Sigmoid colon (tissue), 3 donors: ENCODE measurements at regions not wholly inside any gene's neighbourhood (a gene's known extent, or its start where the extent isn't known, plus 50 kb on each side); places are given as distances from the start of the nearest gene placed in this dataset.

Experiments
- POLR2A ChIP-seq, 2 donors: fragments of 450-650 bp; IDR thresholded peaks; one replicate each; pipeline ENCODE4 v1.6.1; 2016; ENCODE audit warnings: antibody characterized with exemption in 2 of 2, mild to moderate bottlenecking in 2 of 2, moderate library complexity in 2 of 2
- TF ChIP-seq, protein P1 (sequence below), 4 experiments: fragments of 450-650 bp in 3 of 4; fragments of 200-600 bp in 1 of 4; IDR thresholded peaks; one replicate each; pipeline ENCODE4 v1.5.1; 2016 to 2019; ENCODE audit warnings: antibody characterized with exemption in 4 of 4, mild to moderate bottlenecking in 3 of 4, moderate library complexity in 2 of 4

DNA sequence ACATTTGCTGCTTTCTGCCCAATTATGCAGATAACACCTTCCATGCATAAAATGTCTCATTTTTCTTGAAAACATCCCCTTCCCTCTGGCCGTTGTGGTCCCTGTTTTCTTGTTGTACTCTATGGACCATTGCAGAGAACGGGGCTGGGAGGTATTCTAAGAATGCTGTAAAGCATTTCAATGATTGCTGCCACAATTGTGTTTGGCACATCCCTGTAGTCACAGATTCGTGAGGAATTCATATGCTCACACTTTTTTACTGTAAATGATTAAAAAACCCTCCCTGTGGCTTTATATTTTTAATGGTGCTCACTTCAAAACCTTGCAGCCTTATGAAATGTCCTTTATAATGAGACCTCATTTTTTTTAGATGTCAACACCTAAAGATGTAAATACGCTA, 207.2 kb upstream of the GBE1 start:
- TF ChIP-seq, protein P1, sequence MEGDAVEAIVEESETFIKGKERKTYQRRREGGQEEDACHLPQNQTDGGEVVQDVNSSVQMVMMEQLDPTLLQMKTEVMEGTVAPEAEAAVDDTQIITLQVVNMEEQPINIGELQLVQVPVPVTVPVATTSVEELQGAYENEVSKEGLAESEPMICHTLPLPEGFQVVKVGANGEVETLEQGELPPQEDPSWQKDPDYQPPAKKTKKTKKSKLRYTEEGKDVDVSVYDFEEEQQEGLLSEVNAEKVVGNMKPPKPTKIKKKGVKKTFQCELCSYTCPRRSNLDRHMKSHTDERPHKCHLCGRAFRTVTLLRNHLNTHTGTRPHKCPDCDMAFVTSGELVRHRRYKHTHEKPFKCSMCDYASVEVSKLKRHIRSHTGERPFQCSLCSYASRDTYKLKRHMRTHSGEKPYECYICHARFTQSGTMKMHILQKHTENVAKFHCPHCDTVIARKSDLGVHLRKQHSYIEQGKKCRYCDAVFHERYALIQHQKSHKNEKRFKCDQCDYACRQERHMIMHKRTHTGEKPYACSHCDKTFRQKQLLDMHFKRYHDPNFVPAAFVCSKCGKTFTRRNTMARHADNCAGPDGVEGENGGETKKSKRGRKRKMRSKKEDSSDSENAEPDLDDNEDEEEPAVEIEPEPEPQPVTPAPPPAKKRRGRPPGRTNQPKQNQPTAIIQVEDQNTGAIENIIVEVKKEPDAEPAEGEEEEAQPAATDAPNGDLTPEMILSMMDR (IDR thresholded peaks at IDR 0.05): no peak
- TF ChIP-seq POLR2A (IDR thresholded peaks at IDR 0.05): no peak
